HG03575 (cell line): ENCODE measurements at regions not wholly inside any gene's neighbourhood (a gene's known extent, or its start where the extent isn't known, plus 50 kb on each side); places are given as distances from the start of the nearest gene placed in this dataset.
"Not testable (repeated sequence)": the region's sequence is repeated elsewhere in the genome, so short reads cannot be mapped to it uniquely, and the experiment has no call there.

Experiments used
- ATAC-seq: cut with Tn5 transposase; IDR thresholded peaks from one replicate; pipeline ENCODE4 v1.9.1; 2021; ENCODE audit not compliant: unreplicated experiment, insufficient number of reproducible peaks, low FRiP score; ENCODE audit errors: extremely low read depth

GRCh38 chr10:30683496-30683895, 53.9 kb upstream of the LYZL2 start:
- ATAC-seq = no peak

DNA sequence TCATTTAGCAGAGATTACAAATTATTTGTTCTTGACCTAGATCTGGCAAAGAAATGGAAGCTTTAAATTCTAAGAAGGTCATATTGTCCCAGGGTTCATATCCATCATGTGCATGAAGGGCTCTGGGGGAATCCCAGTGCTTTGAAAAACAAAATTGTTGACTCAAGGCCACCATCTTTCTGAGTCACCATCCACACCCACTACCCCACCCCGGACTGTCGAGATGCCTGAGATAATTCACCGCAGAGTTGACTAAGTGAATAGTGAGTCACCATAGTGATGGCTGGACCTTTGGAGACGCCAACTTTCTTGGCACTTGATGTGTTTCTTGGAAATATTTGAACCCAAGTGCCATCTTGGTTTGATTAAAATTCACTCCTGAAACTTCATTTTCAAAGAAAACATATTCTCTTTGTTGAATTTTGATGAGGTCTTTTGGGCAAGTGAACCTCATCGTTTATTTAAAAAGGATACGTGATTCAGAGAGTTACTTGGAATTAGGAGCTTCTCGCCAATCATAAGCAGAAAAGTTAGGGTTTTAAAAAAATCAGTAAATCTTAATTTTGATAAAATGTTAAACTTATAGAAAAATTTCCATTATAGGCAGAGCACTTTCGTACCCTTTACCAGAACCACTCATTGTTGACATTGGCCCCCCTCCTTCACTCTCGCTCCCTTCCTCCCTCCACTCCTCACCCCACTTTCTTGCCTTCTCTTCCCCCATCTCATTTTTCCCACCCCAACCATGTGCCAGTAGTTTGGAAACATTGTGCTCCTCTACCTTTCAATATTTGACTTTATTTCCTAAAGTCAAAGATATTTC, 53.0 kb upstream of the LYZL2 start:
- not testable (repeated sequence) for ATAC-seq

DNA sequence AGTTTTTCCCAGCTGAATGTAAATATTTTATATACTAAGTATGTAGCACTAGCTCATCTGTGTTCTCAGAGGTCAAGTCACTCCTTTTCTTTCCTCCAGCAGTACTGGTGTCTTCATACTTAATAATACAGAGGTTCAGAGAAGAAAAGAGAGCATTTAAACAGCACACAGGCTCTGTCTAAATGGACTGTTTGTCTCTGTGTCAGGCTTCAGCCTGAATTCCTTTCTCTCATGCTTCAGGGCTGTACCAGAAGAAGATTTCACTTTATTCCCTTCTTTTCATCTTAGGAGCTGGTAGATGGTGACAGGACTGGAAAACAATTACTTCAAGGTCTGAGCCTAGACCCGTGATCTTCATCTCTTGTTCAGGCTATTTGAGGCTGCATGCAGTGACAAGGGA, 51.4 kb upstream of the LYZL2 start:
- no peak for ATAC-seq
